ENCODE measurements at regions not wholly inside any gene's neighbourhood (a gene's known extent, or its start where the extent isn't known, plus 50 kb on each side); places are given as distances from the start of the nearest gene placed in this dataset.
A peak's percentile ranks its signal among the peaks of the same experiment; 100 is the strongest.
"Not testable (repeated sequence)": the region's sequence is repeated elsewhere in the genome, so short reads cannot be mapped to it uniquely, and the experiment has no call there.

DNA sequence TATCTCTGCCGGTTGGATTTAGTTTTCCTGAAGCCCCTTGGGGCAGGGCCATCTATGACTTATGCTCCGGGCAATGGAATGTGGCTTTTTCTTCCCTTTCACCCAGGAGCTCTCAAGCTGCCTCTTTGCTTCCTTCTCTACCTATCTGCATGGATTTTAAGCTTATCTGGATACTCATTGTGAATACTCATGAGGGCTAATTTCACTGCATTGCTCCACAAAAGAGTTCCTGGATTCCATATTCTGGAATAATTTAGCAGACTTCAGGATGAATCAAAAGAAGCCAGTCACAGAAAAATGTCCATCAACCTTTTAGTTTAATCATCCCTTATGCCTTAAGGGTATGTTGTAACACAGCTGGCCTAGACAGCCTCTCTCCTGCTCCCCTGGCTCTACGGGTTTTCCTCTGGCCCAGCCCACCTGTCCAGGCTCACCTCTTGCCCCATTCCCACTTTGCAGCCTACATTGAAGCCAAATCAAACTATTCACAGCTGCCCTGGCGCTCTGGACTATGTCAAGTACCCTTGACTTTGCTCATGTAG lies 122.8 kb upstream of the RMDN2 start:
- no peak for DNase-seq (ENCODE audit: low read depth in 4 of 4, low spot score in 2 of 4)

DNA sequence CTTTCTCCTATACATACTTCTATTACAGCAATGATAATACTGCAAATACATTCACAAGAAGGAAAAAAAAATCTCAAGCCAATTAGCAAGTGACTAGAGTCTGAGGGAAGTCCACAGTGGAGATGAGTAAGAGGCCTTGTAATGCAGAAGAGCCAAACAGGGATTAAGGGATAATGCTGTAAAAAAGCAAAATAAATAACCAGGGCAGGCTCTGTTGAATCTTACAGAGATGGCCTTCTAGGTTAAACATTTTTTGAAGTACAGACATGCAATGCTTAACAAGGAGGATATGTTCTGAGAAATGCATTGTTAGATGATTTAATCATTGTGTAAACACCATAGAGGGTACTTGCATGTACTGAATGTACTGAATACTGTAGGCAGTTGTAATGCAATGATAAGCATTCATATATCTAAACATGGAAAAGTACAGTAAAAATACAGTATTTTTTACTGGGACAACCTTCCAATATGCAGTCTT lies 122.1 kb upstream of the RMDN2 start:
- DNase-seq (ENCODE audit: low read depth in 4 of 4, low spot score in 2 of 4) = no peak

DNA sequence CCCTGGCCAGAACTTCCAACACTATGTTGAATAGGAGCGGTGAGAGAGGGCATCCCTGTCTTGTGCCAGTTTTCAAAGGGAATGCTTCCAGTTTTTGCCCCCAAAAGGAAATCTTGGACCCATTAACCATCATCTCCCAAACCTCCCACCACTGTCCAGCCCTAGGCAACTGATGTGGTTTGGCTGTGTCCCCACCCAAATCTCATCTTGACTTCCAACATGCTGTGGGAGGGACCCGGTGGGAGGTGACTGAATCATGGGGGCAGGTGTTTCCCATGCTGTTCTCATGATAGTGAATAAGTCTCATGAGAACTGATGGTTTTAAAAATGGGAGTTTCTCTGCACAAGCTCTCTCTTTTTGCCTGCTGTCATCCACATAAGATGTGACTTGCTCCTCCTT lies 119.1 kb upstream of the RMDN2 start:
- DNase-seq (ENCODE audit: low read depth in 4 of 4, low spot score in 2 of 4) = not testable (repeated sequence)

DNA sequence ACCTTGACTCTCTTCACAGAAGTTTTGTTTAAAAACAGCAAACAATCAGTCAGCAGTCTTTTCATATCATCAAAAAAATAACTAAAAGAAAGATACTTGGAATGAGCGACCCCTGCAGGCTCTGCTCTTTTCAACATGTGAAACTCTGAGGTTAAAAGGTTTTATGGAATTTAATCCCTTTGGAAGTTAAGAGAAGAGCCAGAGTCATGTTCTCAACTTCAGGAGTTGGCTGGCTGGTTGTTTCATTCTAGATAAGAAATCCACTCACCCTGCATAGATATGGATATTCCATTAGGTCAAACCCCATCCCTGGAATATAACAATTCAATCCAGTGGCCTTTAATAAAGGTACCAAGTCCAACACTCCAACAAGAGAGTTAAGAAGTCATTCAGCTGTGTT lies 115.6 kb upstream of the RMDN2 start:
- no peak for DNase-seq (ENCODE audit: low read depth in 4 of 4, low spot score in 2 of 4)

DNA sequence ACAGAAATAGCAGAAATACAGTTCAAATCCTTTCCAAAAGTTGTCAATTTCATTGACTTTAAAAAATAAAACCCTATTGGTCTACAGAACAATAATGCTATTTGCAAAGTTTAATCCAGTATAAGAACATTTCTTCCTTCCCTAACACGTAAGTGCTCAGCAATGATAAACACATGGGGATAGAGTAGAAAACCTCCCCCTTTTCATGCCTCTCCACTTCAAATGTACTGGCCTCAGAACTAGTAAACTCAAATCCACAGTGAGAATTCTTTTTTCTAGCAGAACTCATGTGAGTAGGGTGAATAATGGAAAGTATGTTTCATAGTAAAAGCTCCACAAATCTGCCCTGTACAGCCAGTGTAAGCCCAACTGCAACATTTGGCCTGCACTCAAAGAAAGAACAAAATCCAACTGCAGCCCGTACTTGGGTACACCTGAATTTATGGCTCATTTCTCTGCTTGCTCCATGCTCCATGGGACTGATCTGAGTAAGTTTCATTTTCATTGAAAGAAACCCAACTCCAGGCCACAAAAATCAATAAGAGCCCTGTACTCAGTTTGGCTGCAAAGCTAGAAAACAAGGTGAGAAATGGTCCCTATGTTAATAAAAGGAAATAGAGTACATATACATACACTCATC lies 115.0 kb upstream of the RMDN2 start:
- no peak for DNase-seq (ENCODE audit: low read depth in 4 of 4, low spot score in 2 of 4)

DNA sequence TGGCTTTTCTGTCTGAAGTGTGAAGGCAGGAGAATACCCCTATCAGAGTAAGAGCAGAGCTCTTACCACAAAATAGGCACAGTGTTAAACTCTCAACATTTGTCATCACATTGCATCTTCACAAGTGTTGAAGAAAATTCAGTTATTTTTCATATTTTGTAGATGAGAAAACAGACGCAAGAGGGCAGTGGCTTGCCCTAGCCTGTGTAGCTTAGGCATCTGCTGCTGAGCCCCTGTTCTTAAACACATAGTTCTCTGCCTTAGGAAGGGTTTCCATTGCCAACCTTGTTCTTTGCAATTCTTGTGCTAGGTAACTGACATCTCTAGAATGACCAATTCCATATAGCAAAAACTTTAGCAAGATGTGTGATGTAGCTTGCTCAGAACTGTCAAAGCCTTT lies 112.7 kb upstream of the RMDN2 start:
- DNase-seq (ENCODE audit: low read depth in 4 of 4, low spot score in 2 of 4) = no peak

DNA sequence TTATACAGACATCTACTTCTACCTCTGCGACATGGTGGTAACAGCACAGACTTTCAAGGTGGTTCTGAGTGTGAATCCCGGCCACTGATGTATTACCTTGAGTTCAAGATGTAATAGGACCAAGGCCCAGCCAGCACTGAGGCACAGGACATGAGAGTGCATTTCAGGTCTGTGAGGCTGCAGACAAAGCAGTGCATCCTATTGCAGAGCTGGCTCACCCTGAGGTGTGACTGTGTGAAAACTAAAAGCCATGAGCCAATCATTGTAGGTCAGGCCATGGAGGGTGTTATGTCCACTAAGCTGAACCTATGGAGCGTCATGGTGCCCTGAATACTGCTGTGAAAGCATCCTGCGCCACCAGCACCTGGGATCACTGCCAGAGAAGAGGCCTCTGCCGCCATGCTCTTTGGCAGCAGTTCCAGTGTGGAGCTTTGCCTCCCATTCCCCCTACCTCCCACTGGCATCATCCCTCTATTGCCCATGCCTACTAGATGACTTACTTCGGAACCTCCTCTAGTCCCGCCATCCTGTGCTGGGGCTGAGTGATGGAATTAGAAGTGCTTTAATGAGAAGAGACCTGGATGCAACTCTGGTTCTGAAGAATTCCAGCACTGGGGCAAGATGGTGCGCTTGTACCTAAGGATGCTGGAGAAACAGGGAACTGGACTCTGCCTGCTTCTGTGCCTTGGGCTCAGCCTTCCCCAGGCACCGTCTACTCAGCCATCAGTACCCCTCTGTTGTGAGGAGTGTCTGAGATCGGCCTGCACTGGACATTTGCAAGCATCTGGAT lies 112.0 kb upstream of the RMDN2 start:
- DNase-seq (ENCODE audit: low read depth in 4 of 4, low spot score in 2 of 4) = no peak

DNA sequence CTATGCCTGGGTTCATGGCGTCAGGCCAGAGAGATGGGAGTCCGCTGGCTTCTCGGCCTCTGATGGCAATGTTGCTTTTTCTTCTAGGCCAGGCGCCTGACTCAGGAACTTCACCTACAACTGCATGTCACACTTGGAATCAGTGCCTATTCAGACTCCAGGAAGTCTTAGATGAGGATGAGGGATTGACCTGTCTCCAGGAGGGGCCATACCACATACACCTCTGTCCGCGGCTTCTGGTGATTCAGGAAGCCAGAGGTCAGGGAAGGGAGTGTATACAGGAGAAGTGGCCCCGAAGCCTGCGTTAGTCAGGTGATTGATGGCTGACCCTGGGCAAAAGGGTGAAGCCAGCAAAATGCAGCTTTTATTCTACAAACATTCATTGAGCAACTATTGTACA lies 109.1 kb upstream of the RMDN2 start:
- DNase-seq (ENCODE audit: low read depth in 4 of 4, low spot score in 2 of 4) = no peak

DNA sequence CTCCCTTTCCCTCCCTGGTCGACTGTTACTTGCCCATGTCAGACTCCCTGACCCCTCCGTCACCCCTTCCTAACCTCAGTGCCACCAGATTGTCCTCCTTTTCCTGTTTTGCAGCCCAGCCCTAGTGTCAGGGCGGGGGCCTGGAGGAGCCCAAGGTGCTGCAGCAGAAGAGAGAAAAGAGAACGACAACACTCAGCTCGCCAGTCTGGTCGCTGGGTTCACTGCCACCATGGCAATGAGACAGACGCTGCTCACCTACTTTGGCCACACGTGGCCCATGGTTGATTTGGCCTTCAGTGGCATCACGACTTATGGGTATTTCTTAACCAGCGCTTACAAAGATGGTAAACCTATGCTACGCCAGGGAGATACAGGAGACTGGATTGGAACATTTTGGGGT lies 108.4 kb upstream of the RMDN2 start:
- DNase-seq (ENCODE audit: low read depth in 4 of 4, low spot score in 2 of 4) = no peak

DNA sequence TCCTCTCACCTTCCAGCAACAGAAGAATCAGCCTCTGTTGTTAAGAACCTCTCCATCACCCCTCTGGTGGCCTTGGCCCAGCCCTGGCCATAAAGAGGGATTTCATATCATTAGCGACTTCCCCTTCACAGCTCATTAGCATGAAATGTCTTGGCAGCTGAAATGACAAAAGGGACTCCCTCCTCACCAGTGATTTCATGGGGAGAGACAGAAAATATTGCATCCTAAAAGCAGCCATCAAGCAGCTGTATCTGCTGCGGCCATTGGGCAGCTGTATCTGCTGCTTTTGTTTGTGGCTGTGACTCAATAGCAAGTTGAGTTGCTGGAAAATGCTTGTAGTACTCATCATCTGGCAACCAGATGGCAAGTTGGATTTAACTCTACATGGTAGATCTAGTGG lies 105.9 kb upstream of the RMDN2 start:
- DNase-seq (ENCODE audit: low read depth in 4 of 4, low spot score in 2 of 4) = no peak

DNA sequence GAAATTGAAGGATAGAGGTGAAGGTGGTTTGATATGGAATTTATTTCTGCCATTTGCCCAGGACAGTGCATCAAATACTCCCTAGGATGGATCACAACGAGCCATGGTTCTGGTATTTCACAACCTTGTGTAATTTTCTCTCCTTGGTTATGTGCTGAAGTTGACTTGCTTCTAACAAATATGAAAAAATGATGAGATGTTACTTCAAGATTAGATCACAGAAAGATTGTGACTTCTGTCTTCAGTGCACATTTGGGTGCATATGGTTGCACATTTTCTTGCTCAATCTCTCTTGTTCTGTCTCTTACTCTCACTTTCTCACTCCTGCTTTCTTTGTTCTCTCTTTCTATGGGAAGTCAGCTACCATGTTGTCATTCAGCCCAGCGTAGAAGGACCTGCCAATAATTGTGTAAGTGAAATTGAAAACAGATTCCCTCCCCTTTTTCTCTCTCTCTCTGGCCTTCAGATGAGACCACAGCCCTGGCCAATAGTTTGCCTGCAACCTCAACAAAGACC lies 104.6 kb upstream of the RMDN2 start:
- no peak for DNase-seq (ENCODE audit: low read depth in 4 of 4, low spot score in 2 of 4)

DNA sequence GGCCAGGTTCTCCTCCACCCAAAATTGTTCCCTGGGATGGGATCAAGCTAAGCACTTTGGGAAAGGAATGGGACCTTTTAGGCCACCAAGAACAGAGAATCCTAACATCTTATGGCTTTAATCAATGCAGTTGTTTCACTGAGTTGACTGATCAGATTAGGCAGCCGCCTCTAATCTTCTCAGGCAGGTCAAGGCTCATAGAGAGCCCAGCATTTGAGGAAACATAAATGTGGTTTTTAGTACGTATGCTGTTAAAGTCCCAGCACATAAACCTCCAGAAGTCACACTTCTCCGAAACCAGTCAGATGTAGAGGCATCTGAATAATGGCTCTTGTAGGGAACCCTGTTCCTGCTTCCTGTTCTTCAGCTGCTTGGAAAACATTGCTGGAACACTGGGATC lies 99.5 kb upstream of the RMDN2 start:
- DNase-seq (ENCODE audit: low read depth in 4 of 4, low spot score in 2 of 4) = no peak

DNA sequence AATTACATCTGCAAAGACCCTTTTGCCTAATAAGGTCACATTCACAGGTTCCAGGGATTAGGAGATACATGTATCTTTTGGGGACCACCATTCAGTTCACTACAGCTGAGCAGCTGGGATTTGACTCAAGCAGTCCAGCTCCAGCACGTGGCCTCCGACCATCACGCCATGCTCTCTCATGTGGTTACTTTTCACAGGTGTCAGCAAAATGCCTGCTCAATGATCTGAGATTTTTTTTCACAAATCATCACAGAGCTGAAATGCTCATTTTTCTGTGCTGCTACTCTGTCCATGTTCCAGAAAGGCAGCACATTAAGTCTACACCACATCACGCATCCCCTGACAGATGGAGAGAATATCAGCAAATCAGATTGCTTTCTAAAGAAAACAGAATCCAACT lies 98.5 kb upstream of the RMDN2 start:
- no peak for DNase-seq (ENCODE audit: low read depth in 4 of 4, low spot score in 2 of 4)

DNA sequence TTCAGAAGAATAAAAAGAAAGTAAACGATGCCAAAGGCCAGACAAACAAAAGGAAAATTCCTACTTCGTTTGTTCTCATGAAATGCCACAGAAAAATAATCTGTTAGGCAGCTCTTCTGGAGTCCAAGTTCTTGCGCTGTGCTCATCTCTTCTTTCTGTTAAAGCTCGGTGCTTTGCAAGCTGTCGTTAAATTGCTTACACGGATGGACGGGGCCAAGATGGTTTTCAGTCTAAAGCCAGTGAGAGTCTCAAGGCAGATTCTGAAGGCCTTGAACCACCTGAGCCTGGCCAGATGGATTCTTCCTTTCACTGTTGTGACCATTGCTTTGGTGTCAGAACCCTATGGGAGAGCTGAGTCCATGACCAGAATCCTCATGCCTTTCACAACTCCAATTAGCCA lies 97.6 kb upstream of the RMDN2 start:
- DNase-seq (ENCODE audit: low read depth in 4 of 4, low spot score in 2 of 4) = no peak

DNA sequence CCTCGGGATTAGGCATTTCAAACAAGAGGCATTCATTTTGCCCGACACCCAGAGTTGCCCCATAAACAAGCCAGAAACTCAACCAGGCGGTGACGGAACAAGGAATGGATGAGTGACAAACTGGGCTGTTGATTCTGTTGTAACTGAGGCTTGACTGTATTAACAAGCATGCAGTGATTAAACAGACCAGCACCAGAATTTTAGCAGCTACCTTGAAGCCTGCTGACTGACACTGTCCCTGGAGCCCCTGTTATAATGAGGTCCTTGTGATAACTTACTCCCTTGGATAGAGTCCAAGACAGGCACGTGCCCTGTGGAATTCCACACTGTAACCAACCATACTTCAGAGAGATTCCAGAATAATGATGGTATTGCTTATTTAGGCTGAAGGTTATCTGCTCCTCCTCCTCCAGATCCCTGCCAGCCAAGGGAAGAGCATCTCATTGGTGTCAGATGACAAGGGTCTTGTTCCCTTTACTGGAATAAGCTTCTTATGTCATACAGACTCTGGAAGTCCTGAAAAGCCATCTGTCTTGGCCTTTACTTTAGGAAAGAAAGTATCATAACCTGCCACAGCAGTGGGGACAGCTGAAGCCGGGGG lies 97.1 kb upstream of the RMDN2 start:
- DNase-seq (ENCODE audit: low read depth in 4 of 4, low spot score in 2 of 4) = no peak

DNA sequence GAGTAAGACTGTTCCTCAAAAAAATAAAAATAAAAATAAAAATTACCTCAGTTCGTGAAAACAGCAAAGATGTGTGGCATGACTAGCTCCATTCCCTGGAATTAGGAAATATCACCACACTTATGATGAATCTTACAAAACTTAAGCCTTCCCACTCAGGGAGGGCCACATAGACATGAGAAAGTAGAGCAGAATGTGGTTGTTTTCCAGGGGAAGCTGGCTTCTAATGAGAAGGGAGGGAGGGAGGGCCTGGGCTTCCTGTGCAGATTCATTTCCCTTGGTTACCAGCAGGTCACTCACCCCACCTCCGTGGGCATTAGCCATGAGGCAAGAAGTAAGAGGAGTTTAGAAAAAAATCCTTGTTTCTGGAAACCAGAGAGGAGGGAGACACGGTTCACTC lies 95.9 kb upstream of the RMDN2 start:
- no peak for DNase-seq (ENCODE audit: low read depth in 4 of 4, low spot score in 2 of 4)

DNA sequence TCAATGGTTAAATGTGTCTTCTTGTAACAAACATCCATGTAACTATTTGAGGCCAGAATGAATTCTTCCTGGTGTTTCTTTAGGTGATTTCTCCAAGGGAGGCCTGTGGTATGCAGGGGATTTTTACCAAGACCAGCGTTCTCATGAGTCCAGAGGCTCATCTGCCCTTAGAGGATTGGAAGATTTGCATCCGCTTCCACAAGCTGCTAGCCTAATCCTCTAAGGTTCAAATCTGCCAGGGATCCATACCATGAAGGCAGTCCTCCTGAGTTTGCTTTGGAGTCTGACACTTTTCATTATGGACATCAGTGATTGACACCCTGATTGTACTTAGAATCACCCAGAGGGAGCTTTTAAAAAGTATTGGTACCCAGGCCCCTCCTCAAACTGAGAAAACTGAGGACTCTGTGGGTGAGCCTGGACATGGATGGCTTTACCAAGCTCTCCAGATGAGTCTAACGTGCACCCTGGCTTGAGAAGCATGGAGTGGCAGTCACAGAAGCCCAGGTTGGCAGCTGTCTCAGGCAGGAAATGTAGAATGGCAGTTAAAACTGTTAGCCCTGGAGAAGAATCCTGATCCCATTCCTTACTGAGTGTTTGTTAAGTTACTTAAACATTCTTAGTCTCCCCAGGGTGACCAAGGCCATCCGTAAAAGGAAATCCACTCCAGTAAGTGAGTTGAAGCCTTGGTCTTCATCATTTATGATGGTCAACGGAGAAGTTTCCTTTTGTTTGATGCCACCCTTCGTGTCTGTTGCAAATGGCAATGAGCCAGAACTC lies 95.3 kb upstream of the RMDN2 start:
- no peak for DNase-seq (ENCODE audit: low read depth in 4 of 4, low spot score in 2 of 4)

DNA sequence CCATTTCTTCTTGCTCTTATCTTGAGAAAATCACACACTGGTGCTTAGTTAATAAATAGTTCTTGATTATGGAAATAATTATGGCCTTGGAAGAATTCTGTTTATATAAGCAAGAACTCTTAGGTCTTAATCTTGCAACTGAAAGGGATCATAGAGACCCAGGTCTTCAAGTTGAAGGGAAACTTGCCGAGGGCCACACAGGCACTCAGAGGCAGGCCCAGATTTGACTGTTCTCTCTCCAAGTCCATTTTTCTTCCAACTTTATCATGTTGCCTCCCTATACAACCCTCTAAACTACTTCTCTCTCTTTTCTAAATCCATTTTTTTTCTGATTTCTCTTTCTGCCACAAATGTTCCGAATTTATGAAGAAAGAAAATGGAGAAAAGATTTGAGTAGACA lies 94.5 kb upstream of the RMDN2 start:
- DNase-seq (ENCODE audit: low read depth in 4 of 4, low spot score in 2 of 4) = no peak

DNA sequence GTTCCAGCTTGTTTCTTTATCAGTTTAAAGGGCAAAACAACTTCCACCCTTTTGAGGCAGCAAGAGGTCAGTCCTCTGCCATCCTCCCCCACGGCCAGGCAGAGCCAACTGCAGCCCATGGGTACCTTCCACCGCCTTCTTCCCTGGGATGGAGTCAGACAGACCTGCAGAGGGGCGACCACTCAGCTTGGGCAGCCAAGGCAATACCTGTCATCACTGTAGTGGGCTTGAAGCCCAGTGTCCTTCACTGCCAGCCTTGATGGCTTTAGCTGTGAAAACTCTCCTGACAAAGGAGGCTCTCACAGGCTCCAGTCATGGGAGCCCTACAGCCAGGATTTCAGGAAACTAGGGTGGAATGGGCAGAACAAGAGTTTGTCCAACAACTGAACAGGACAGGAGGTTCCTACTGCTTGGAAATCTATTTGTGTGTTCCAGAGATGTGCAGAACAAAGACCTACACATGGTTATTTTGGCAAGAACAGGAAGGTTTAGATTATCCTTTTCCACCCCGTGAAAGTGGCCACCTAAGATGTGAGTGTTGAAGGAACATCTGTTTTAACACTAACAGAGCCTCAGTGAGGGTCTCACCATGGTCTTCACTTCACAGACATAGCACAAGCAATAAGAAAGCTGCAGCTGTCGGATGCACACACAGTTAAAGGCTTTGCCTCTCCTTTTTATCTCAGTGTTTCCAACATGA lies 93.9 kb upstream of the RMDN2 start:
- no peak for DNase-seq (ENCODE audit: low read depth in 4 of 4, low spot score in 2 of 4)

DNA sequence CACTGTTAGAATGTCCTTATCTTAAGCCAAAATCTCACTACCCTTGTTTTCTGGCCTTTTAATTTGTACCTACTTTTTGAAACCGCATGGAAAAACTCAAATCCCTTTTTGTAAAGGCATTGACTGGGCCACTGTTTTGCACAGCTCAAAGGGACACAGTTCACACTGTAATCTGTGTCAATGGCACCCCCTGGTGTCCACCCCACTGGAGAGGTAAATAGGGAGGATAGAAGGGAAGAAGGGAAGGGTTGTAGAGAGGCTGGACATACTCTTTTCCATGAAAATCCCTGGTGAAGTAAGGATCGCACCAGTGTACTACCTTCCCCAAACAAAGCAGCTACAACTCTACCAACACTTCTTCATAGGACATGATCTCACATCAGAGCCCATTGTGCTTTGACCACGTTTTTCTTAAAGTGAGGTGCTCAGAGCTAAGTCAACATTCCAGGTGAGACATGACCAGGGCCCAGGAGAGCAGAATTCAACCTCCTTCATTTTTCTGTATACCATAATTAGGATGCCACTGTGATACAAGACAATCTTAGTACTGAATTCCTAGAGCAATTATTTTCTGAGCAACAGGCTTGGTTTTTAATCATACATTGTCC lies 92.4 kb upstream of the RMDN2 start:
- DNase-seq (ENCODE audit: low read depth in 4 of 4, low spot score in 2 of 4) = peak in 2 of 4 donors; percentile 67 to 88
